ENCODE measurements at regions not wholly inside any gene's neighbourhood (a gene's known extent, or its start where the extent isn't known, plus 50 kb on each side); places are given as distances from the start of the nearest gene placed in this dataset.

DNA sequence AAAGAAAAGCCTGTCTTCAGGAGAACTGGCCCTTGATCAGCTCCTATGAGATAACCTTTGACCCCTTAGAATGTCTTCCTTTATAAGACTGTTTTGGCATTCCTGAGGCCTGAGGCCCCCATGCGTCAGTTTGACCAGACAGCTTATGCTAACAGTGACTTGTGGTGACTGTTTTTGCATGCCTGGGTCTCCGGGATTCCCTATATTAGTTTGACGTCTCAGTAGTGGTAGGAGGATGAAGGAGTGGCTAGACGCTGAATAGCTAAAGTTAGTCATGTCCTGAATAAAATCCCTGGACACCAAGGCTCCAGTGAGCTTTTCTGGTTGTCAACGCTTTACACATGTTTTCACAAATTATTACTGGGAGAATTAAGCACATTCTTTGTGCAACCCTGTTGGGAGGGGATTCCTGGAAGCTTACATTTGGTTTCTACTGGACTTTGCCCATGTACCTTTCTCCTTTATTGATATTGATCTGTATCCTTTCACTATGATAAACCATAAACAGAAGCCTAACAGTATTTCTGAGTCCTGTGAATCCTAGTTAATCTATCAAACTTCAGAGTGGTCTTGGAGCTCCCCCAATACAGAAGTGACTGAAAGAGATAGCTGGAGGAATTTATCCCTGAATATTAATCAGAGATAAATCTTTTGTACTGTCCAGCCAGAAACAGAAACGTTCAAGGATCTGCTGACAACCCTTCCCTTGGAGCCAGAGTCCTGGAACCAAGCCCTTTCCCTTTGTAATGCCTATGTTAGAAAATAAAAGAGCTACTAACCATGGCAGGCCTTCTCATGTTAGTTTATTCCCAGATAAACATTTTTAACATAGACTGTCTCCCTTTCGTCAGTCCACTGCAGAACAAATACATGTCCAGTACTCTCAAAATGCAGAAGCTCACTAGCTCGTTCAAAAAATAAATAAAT, 479.2 kb downstream of the RPS29 start:
- TF ChIP-seq, protein P1, sequence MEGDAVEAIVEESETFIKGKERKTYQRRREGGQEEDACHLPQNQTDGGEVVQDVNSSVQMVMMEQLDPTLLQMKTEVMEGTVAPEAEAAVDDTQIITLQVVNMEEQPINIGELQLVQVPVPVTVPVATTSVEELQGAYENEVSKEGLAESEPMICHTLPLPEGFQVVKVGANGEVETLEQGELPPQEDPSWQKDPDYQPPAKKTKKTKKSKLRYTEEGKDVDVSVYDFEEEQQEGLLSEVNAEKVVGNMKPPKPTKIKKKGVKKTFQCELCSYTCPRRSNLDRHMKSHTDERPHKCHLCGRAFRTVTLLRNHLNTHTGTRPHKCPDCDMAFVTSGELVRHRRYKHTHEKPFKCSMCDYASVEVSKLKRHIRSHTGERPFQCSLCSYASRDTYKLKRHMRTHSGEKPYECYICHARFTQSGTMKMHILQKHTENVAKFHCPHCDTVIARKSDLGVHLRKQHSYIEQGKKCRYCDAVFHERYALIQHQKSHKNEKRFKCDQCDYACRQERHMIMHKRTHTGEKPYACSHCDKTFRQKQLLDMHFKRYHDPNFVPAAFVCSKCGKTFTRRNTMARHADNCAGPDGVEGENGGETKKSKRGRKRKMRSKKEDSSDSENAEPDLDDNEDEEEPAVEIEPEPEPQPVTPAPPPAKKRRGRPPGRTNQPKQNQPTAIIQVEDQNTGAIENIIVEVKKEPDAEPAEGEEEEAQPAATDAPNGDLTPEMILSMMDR (IDR thresholded peaks at IDR 0.05; ENCODE audit: low read length) = no peak
- no peak for TF ChIP-seq EZH2 (IDR thresholded peaks at IDR 0.05; ENCODE audit: borderline replicate concordance, low read length)
